D721Med (cell line): ENCODE measurements at regions not wholly inside any gene's neighbourhood (a gene's known extent, or its start where the extent isn't known, plus 50 kb on each side); places are given as distances from the start of the nearest gene placed in this dataset.

Experiments
- DNase-seq: peaks from one replicate; pipeline ENCODE4 v3.0.0; 2011; ENCODE audit warnings: low spot score; ENCODE audit not compliant: insufficient read length
- FAIRE-seq: peaks from 2 replicates; lab custom pipeline; 2011; peaks lifted over from hg19 to GRCh38; lab: Jason Lieb, UNC
- CTCF ChIP-seq: IDR thresholded peaks from 2 replicates; pipeline ENCODE4 v1.5.1; 2012; ENCODE audit warnings: mild to moderate bottlenecking, control low read depth; ENCODE audit not compliant: insufficient read depth; ENCODE audit errors: missing control alignments

DNA sequence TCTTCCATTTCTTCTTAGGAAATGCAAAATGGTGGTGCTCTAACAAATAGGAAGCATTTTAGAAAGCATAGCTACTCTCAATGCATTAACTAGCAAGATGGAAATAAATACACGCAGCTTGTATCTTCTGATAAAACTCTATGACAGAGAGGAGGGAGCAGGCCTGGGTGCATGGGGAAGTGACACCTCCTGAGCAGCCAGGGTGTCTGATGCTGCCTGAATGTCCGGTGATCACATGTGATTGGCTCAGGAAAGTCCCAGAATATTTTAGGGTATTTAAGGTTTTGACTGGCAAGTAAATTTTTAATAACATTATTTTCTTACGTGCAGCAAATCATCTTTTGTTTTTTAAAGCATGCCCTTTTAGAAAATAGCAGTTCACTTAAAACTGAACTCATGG, 261.0 kb upstream of the KLF6 start:
- no peak for TF ChIP-seq CTCF

DNA sequence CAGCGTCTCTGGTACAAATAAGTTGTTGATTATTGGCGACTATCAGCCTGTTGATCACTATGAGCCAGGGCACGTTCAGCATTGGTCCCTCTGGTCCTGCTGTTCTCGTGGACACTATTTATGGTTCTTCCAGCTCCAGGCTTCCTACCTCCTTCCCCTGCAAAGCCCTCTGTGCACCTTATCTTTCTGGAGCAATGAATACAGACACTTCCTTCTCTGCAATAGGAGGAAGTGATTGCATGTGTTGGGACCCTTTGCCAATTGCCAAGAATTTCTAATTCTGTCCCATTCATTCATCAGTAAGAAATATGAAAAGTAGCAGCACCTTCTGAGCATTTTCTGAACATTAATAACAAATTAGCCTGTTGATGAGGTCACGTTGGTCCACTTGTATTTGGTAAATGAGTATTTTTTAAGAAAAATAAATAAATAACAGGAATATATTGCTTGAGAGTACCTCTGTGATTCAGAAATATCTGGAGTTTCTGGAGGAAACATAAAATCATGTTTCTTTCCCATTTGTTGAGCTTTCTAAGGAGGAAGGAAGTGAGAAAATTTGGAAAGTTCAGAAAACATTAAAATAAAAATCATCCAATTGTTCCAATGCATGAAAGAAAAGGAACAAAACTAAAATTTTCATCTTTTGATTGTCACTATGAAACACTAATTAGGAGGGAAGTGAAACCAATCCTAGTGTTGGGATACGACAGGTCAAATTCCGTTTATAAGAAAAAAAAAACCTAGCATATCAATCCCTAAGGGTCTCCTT, 259.1 kb upstream of the KLF6 start:
- no peak for FAIRE-seq
- no peak for TF ChIP-seq CTCF
- no peak for DNase-seq

More for the DNA sequence above, 261.0 kb upstream of the KLF6 start:
- no peak for DNase-seq
- no peak for FAIRE-seq

- DNase-seq (no peak), FAIRE-seq (no peak)
- TF ChIP-seq CTCF, result no peak
Measured at GRCh38 chr10:4041635-4042034, 256.6 kb upstream of the KLF6 start.

GRCh38 chr10:4038000-4038399, 253.0 kb upstream of the KLF6 start:
- no peak for FAIRE-seq
- DNase-seq, result no peak
- no peak for TF ChIP-seq CTCF

DNA sequence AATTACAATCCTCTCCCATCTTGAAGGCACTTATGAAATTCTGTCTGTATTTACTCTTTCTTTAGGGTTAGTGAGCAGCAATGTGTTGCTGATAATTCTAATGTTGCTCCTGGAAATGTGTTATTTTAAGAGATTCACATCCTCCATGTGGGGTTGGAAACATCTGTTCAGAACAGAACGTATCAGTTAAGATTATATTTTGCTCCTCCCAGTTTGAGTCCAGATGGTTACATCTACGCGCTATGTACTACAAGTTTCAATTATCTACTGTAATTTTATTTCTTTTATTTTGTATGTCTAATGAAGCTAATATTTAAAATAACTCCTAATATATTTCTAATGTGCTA, 250.6 kb upstream of the KLF6 start:
- no peak for TF ChIP-seq CTCF
- FAIRE-seq, result no peak

GRCh38 chr10:4034907-4035598, 250.0 kb upstream of the KLF6 start:
- TF ChIP-seq CTCF, result no peak
- FAIRE-seq (no peak), DNase-seq (no peak)

More for the DNA sequence above, 250.6 kb upstream of the KLF6 start:
- no peak for DNase-seq
